Inferior parietal cortex (tissue), 1 donor: ENCODE measurements at regions not wholly inside any gene's neighbourhood (a gene's known extent, or its start where the extent isn't known, plus 50 kb on each side); places are given as distances from the start of the nearest gene placed in this dataset.

ENCODE experiments used
- DNase-seq: peaks from one replicate; pipeline ENCODE4 v3.0.0-alpha.2; 2016; ENCODE audit errors: extremely low spot score

- no peak for DNase-seq
Observed at GRCh38 chr3:127089486-127090145, 103.3 kb upstream of the PRR23E start.

- DNase-seq = no peak
Observed at GRCh38 chr3:127090218-127091160, 102.4 kb upstream of the PRR23E start.

GRCh38 chr3:127091376-127091775, 101.6 kb upstream of the PRR23E start:
- DNase-seq = no peak

GRCh38 chr3:127092368-127092767, 100.6 kb upstream of the PRR23E start:
- no peak for DNase-seq

- DNase-seq = no peak
Observed at GRCh38 chr3:127092776-127093175, 100.2 kb upstream of the PRR23E start.

GRCh38 chr3:127093312-127093711, 99.6 kb upstream of the PRR23E start:
- no peak for DNase-seq

- no peak for DNase-seq
Observed at GRCh38 chr3:127095774-127096173, 97.2 kb upstream of the PRR23E start.

- DNase-seq = no peak
Observed at GRCh38 chr3:127096256-127097071, 96.5 kb upstream of the PRR23E start.

- no peak for DNase-seq
Observed at GRCh38 chr3:127097072-127097405, 95.9 kb upstream of the PRR23E start.

GRCh38 chr3:127097481-127097880, 95.5 kb upstream of the PRR23E start:
- DNase-seq = no peak

GRCh38 chr3:127099982-127100381, 92.9 kb upstream of the PRR23E start:
- no peak for DNase-seq

- no peak for DNase-seq
Observed at GRCh38 chr3:127100459-127101410, 92.2 kb upstream of the PRR23E start.

GRCh38 chr3:127101411-127102187, 91.3 kb upstream of the PRR23E start:
- no peak for DNase-seq

- no peak for DNase-seq
Observed at GRCh38 chr3:127102188-127102520, 90.8 kb upstream of the PRR23E start.

GRCh38 chr3:127102587-127102986, 90.3 kb upstream of the PRR23E start:
- no peak for DNase-seq

- DNase-seq = no peak
Observed at GRCh38 chr3:127103080-127103479, 89.9 kb upstream of the PRR23E start.

GRCh38 chr3:127104586-127104985, 88.3 kb upstream of the PRR23E start:
- DNase-seq = no peak

GRCh38 chr3:127105587-127105986, 87.3 kb upstream of the PRR23E start:
- DNase-seq = no peak

GRCh38 chr3:127106053-127106452, 86.9 kb upstream of the PRR23E start:
- no peak for DNase-seq

- no peak for DNase-seq
Observed at GRCh38 chr3:127106456-127106855, 86.5 kb upstream of the PRR23E start.

GRCh38 chr3:127107002-127107401, 85.9 kb upstream of the PRR23E start:
- no peak for DNase-seq
